ENCODE measurements at regions not wholly inside any gene's neighbourhood (a gene's known extent, or its start where the extent isn't known, plus 50 kb on each side); places are given as distances from the start of the nearest gene placed in this dataset.

- TF ChIP-seq ZNF687 (IDR thresholded peaks at IDR 0.05) = no peak
- no peak for TF ChIP-seq ZNF384 (IDR thresholded peaks at IDR 0.05; ENCODE audit: borderline replicate concordance, low read depth, low read length)
- TF ChIP-seq PBX3 (IDR thresholded peaks at IDR 0.05; ENCODE audit: insufficient replicate concordance, low read depth, low read length) = no peak
- TF ChIP-seq ZBED1 (IDR thresholded peaks at IDR 0.05; ENCODE audit: borderline replicate concordance) = no peak
- peak; percentile 21; the same call in 1 of the 2 replicates for TF ChIP-seq RUNX3 (IDR thresholded peaks at IDR 0.05; ENCODE audit: low read length)
- TF ChIP-seq RFX5 (IDR thresholded peaks at IDR 0.05; ENCODE audit: low read depth, low read length) = no peak
- no peak for TF ChIP-seq NFYA (IDR thresholded peaks at IDR 0.05; ENCODE audit: borderline replicate concordance, low read depth, low read length)
- TF ChIP-seq NR2C1 (IDR thresholded peaks at IDR 0.05) = no peak
- no peak for TF ChIP-seq SMAD5 (IDR thresholded peaks at IDR 0.05; ENCODE audit: low read depth)
- no peak for TF ChIP-seq USF2 (IDR thresholded peaks at IDR 0.05; ENCODE audit: borderline replicate concordance, low read depth, low read length)
- TF ChIP-seq NRF1 (conservative IDR thresholded peaks at IDR 0.05; ENCODE audit: low read depth, low read length) = no peak
- no peak for TF ChIP-seq ZBTB4 (CRISPR knock-in tag; IDR thresholded peaks at IDR 0.05)
- TF ChIP-seq BHLHE40 (IDR thresholded peaks at IDR 0.05; ENCODE audit: borderline replicate concordance in 1 of 2, low read depth in 2 of 2, low read length in 1 of 2) = peak in 1 of 2 experiments; percentile 21; a peak in 1 of 4 replicates
- TF ChIP-seq HCFC1 (IDR thresholded peaks at IDR 0.05; ENCODE audit: low read length) = no peak
- TF ChIP-seq ZBTB40 (IDR thresholded peaks at IDR 0.05; ENCODE audit: borderline replicate concordance) = no peak
Measured at GRCh38 chr5:1644810-1645571, 121.2 kb upstream of the LPCAT1 start (continued).

Measured in GM12878 (cell line).